ENCODE measurements at regions not wholly inside any gene's neighbourhood (a gene's known extent, or its start where the extent isn't known, plus 50 kb on each side); places are given as distances from the start of the nearest gene placed in this dataset.
A peak's percentile ranks its signal among the peaks of the same experiment; 100 is the strongest.

- DNase-seq = no peak
Measured at GRCh38 chr7:46257761-46258448, 336.8 kb upstream of the IGFBP3 start.

GRCh38 chr7:46256870-46257661 is 336.0 kb upstream of the IGFBP3 start:
- DNase-seq = no peak

DNA sequence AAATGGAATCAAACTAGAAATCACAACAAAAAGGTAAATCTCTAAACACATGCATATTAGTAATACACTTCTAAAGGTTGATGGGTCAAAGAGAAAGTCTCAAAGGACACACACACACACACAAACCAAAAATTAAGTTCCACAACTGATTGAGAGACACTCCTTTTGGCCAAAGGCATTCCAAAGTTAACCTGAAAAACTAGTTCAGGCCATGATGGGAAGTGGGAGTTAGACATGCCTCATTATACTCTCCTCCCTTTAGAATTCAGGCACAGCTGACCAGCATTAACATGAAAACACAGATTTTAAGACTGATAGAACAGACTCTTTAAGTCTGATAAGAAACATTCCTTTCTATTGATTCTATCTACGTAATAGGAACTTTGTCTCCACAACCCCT is 332.4 kb upstream of the IGFBP3 start:
- no peak for DNase-seq

DNA sequence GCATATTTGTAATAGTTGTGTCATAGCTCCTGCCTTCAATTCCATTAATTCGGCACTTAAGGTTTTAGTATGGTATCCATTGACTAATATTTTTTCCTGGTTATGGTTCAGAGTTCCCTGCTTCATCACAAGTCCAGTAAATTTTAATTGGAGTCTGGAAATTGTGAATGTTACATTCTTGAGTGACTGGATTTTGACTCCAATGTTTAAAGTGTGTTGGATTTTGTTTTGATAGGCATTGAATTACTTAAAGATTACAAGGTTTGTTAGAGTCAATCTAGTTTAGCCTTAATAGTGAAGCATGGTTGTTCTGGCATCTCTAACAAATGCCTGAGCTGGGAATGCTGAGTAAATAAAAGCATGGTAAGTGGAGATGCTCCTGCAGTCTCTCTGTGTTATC is 326.6 kb upstream of the IGFBP3 start:
- DNase-seq = no peak

DNA sequence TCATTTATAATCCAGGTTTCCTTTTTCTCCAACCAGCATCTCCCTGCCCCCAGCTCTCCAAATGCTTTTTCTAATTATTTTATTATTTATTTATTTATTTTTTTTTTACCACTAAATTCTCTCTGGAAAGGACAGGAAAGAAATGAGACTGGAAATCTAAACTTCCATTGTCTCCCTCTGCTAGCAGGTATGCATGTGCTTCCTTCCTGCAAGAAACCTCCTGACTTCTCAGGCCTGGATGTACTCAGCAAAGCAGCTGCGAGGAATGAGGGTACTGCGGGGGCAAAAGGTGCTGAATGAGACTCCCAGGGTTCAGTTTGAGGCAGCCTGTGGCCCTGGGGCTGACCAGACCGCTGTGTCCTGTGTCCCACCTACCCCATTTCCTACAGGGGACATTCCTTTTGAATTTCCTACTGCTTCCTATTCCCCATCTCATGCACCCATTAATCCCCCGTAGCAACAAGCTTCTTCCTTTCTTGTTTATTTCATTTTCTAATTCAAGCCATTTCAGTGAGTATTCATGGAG is 324.6 kb upstream of the IGFBP3 start:
- DNase-seq = no peak

DNA sequence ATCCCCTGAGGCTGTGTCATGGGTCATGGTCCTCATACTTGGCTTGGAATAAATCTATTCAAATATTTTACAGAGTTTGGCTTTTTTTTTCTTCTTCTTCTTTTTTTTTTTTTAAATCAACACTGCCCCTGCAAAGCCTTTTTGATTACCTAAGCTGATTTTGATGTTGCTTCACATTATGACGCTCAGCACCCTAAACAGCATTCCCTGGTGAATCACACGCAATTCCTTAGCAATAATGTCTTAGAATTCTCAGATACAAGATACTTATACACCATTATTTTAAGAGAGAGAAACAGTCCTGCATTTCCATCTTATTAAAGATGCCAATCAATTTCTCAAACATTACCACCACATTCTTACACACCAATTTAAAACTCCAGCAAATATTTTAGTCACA is 323.7 kb upstream of the IGFBP3 start:
- DNase-seq = no peak

GRCh38 chr7:46243406-46243805 is 322.3 kb upstream of the IGFBP3 start:
- DNase-seq = no peak

DNA sequence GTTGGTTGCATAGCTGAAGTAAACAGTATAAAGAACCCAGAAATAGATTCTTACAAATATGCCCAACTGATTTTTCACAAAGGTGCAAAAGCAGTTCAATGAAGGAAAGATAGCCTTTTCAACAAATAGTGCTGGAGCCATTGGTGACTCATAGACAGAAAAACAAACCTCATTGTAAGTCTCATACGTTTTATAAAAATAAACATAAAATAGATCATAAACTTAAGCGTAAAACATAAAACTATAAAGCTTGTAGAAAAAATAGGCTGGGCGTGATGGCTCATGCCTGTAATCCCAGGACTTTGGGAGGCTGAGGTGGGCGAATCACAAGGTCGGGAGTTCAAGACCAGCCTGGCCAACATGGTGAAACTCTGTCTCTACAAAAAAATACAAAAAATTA is 318.8 kb upstream of the IGFBP3 start:
- DNase-seq = no peak

DNA sequence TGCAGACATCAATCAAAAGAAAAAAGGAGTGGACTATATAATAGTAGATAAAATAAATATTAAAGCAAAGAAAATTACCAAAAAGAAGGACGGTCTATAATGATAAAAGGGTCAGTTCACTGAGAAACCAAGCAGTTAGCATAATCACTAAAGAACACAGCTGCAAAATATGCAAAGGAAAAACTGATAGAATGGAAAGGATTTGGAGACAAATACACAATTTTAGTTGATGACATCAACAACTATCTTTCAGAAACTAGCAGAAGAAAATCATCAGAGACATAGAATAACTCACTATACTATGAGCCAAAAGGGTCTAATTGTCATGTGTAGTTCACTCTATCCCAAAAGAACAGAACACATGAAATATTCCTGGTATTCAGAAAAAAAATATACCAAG is 316.4 kb upstream of the IGFBP3 start:
- DNase-seq = no peak

DNA sequence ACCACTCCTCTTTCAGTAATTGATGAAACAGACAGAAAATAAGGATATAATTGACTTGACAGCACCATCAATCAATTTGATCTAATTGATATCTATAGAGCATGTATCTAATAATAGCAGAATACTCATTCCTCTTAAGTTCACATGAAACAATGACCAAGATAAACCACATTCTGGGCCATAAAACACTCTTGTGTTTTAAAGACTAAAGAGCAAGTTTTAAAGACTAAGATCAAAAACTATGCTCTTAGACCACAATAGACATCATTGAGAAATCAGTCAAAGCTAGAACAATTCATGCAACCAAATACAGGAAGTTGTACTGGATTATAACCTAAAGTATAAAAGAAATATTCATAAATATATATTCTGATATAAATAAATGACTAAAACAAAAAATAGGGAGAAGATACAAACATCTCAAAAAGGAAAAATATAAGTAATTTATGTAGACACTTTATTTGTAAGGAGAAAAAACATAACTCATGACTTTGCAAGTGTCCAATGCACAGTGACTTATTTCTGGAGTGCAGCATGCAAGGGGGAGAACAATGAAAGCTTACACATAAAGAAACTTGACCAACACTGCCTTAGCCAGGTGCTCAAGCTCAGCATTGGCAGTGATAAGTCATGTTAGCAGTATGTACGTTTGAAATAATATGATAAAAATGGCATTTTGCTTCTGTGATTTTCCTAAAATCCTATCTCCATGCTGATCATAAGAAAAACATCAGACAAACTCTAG is 312.7 kb upstream of the IGFBP3 start:
- DNase-seq = no peak

- no peak for DNase-seq
Measured at GRCh38 chr7:46230990-46231305, 309.9 kb upstream of the IGFBP3 start.

GRCh38 chr7:46230298-46230989 is 309.4 kb upstream of the IGFBP3 start:
- DNase-seq = no peak

- no peak for DNase-seq
Measured at GRCh38 chr7:46229409-46229808, 308.3 kb upstream of the IGFBP3 start.

GRCh38 chr7:46226860-46227259 is 305.8 kb upstream of the IGFBP3 start:
- DNase-seq = no peak

DNA sequence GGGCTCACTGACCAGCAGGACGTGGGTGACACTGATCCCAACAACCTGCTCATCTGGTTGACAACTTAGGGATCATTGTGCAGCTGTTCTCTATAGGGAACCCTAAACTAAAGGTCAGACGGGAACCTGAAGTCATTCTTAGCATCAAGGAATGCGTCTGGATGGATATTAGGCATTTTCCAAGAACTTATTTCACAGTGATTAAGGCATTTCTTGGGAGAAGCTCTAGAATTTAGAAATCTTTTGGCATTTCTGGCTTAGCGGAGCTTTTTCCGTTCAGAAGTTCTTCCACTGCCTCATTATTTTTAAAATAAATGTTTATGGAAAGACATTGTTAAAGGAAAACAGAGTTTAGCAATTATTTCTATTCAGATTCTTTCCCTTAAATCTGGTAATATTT is 303.3 kb upstream of the IGFBP3 start:
- no peak for DNase-seq

GRCh38 chr7:46220066-46220630 is 299.1 kb upstream of the IGFBP3 start:
- DNase-seq = no peak

- DNase-seq = no peak
Measured at GRCh38 chr7:46218461-46219200, 297.6 kb upstream of the IGFBP3 start.

- peak; percentile 75 to 77 for DNase-seq
Measured at GRCh38 chr7:46215987-46216567, 295.0 kb upstream of the IGFBP3 start.

DNA sequence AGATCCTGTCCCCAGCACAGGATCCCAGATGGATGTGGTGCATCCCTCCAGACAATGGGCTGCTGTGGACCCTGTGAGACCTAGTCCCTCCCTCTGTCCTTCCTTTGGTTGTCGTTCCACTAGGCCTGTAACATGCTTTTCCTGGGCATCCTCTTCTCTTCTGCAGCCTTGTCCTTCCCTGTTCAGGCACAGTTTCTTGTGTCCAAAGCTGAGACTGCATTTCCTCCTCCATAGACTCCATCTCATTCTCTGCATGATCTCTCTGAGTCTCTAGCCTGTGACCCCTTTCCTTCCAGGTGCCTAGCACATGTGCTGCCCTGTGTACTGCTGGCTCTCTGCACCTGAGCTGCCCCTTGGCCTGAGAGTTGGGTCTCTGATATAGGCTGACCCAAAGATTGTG is 293.5 kb upstream of the IGFBP3 start:
- no peak for DNase-seq

GRCh38 chr7:46213154-46213537 is 292.1 kb upstream of the IGFBP3 start:
- DNase-seq = no peak

DNA sequence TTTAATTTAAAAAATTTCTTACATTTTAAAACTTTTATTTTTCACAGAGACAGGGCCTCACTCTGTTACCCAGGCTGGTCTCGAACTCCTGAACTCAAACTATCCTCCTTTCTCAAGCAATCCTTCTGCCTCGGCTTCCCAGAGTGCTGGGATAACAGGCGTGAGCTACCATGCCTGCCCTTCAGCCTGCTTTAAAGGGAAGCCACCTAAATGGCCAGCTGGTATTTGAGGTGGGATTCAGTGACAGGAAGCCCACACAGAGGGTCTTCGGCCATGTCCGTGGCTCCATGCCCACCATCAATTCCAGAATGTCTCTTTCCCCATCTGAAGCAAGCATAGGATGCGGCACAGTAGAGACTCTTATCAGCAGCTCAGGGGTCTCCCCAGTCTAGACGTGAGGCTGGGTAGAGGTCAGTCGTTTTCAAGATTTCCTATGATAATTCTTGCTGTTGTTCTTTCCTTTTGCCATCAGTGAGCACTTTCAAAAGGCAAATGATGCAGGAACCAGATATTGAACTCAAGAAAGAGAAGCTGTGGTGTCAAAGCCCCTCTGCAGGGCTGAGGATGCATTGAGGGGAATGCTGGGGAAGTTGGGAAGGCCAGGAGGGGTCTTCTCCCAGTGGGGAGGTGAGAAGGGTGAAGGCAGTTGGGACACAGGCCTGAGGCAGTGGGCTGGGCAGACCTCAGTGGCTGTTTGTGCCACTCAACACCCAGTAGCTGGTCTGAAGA is 291.5 kb upstream of the IGFBP3 start:
- no peak for DNase-seq
